Erythroblast (primary cell): ENCODE measurements at regions not wholly inside any gene's neighbourhood (a gene's known extent, or its start where the extent isn't known, plus 50 kb on each side); places are given as distances from the start of the nearest gene placed in this dataset.

ENCODE experiments used
- GATA1 ChIP-seq: IDR thresholded peaks from 2 replicates; pipeline ENCODE4 v1.6.1; 2011; ENCODE audit warnings: low read depth, mild to moderate bottlenecking, control low read depth, low read length, moderate library complexity
- POLR2A ChIP-seq: IDR thresholded peaks from 2 replicates; pipeline ENCODE4 v1.6.1; 2011; ENCODE audit warnings: mild to moderate bottlenecking, low read length

- TF ChIP-seq POLR2A = no peak
- no peak for TF ChIP-seq GATA1
Observed at GRCh38 chrX:9171841-9172463, 138.0 kb upstream of the FAM9B start.
